ENCODE measurements at regions not wholly inside any gene's neighbourhood (a gene's known extent, or its start where the extent isn't known, plus 50 kb on each side); places are given as distances from the start of the nearest gene placed in this dataset.

- DNase-seq (ENCODE audit: low read depth in 2 of 2, low spot score in 1 of 2) = no peak
Observed at GRCh38 chr6:168384045-168385036, 56.6 kb upstream of the SMOC2 start.

- no peak for DNase-seq (ENCODE audit: low read depth in 2 of 2, low spot score in 1 of 2)
Observed at GRCh38 chr6:168385037-168385759, 55.8 kb upstream of the SMOC2 start.

GRCh38 chr6:168385858-168386735, 54.9 kb upstream of the SMOC2 start:
- DNase-seq (ENCODE audit: low read depth in 2 of 2, low spot score in 1 of 2) = no peak

DNA sequence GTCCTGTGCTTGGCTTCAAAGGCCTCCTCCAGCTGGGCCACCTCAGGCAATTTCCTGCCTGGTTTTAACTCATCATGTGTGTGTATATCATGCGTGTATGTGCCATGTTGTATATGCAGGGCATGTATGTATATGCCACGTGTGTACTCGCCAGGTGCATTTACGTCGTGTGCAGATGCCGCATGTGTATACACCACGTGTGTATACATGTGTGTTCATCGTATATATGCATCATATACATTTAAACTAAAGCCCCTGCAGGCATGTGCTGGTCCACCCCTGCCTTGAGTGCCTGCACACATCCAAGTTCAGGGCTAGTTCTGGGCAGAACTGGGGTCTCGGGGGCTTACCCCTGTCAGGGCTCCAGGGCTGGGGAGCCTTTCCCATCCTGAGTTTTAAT, 54.0 kb upstream of the SMOC2 start:
- DNase-seq (ENCODE audit: low read depth in 2 of 2, low spot score in 1 of 2) = no peak

DNA sequence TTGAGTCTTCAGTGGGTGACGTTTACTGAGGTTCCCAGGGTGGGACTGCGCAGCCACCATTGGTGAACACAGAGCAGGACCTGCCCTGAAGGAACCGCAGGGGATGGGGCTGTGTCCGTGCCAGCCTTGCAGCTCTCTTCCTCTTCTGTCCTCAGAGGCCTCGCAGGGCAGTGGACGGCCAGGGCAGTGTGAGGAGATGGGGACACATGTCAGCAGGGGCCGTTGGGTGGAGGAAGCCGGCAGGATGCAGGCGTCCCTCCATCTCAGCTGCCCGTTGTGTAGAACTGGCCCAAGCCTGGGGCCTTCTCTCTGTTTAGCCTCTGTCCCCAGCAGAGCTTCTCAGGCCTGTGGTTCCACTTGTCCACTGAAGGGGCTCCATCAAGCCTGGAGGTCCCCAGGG, 53.6 kb upstream of the SMOC2 start:
- no peak for DNase-seq (ENCODE audit: low read depth in 2 of 2, low spot score in 1 of 2)

GRCh38 chr6:168387911-168388310, 53.1 kb upstream of the SMOC2 start:
- no peak for DNase-seq (ENCODE audit: low read depth in 2 of 2, low spot score in 1 of 2)

- DNase-seq (ENCODE audit: low read depth in 2 of 2, low spot score in 1 of 2) = no peak
Observed at GRCh38 chr6:168388641-168389633, 52.0 kb upstream of the SMOC2 start.

- no peak for DNase-seq (ENCODE audit: low read depth in 2 of 2, low spot score in 1 of 2)
Observed at GRCh38 chr6:168390749-168391420, 50.1 kb upstream of the SMOC2 start.

All from stimulated activated CD8-positive, alpha-beta memory T cell treated with anti-CD3 and anti-CD28 coated beads, Interleukin-4, amount 100 ng/mL, for 1 hour (primary cell).